GM18858 (cell line): ENCODE measurements at regions not wholly inside any gene's neighbourhood (a gene's known extent, or its start where the extent isn't known, plus 50 kb on each side); places are given as distances from the start of the nearest gene placed in this dataset.

Experiments
- ATAC-seq: cut with Tn5 transposase; IDR thresholded peaks from one replicate; pipeline ENCODE4 v1.9.1; 2021; ENCODE audit not compliant: unreplicated experiment

DNA sequence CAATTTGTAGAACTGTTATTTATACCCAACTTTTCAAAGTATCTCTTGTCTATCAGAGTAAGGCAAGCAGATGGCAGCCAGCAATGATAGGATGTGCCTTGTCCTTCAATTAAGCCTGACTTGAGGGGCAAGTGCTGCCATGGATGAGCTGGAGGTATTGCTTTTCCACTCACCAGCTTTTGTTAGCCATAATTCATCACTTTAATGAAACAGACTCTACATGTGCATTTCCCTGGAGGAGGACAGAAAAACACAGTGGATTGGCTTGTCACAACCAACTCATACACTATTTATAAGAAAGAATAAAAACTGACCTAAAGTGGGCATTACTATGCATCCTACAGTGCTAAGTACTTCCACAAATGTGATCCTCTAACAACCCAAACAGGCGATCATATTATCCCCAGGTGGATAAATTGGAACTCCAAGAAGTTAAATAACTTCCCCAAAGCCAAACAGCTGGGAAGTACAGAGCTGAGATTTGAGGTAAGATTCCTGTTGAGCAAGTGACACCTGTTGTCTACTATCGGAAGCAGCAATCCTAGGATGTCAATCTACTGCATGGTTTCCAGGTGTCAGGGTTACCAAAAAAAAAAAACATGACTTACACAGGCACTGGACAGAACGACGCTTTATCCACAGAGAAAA, 73.9 kb upstream of the NRSN1 start:
- no peak for ATAC-seq

- no peak for ATAC-seq
Observed at GRCh38 chr6:24052590-24052961, 73.4 kb upstream of the NRSN1 start.

- ATAC-seq, result no peak
Observed at GRCh38 chr6:24053057-24053456, 73.0 kb upstream of the NRSN1 start.

- ATAC-seq, result no peak
Observed at GRCh38 chr6:24054388-24054787, 71.6 kb upstream of the NRSN1 start.

DNA sequence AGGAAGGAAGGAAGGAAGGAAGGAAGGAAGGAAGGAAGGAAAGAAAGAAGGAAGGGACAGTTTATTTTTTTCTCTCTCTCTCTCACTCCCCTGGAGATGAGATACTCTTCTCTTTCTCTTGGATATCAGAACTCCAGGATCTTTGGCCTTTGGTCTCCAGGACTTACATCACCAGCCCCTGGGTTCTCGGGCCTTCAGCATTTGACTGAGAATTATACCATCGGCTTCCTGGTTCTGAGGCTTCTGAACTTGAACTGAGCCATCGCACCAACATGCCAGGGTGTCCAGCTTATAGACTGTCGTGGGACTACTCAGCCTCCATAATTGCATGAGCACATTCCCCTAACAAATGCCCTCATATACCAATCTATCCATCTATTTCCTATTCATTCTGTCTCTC, 69.4 kb upstream of the NRSN1 start:
- ATAC-seq, result no peak

DNA sequence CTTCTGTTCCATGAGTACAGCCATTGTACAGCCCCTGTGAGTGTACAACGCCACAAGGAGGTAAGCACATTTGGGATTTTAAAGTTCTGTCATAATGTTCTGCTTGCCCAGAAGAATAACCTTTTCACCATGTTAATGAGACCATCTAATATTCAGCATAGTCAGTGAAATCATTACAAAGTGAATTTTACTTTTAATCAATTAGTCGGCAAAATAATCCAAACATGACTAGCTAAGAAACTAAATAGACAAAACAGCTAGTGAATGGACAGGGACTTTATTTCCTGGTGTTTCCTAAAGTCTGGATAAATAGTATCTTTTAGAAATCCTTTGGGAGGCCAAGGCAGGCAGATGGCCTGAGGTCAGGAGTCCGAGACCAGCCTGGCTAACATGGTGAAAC, 69.0 kb upstream of the NRSN1 start:
- no peak for ATAC-seq

GRCh38 chr6:24060982-24061754, 64.8 kb upstream of the NRSN1 start:
- ATAC-seq, result peak; percentile 97

DNA sequence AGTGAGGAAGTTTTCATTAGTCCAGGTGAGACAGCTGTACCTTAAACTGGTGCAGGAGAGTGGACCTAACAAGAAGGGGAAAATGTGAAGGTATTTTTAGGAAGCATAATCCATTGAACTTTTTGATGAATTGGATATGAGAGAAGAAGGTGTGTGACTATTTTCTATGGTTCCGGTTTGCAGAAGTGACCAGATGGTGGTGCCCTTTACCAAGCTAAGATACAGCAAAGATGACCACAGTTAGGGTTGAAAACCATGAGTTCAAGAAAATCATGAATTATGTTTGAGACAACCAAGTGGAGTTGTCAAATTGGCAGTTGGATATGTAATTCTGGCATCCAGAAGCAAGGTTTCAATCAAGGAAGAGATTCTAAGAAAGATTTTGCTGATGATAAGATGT, 61.9 kb upstream of the NRSN1 start:
- no peak for ATAC-seq

- ATAC-seq, result no peak
Observed at GRCh38 chr6:24064832-24065231, 61.2 kb upstream of the NRSN1 start.

GRCh38 chr6:24069526-24069925, 56.5 kb upstream of the NRSN1 start:
- ATAC-seq, result no peak

DNA sequence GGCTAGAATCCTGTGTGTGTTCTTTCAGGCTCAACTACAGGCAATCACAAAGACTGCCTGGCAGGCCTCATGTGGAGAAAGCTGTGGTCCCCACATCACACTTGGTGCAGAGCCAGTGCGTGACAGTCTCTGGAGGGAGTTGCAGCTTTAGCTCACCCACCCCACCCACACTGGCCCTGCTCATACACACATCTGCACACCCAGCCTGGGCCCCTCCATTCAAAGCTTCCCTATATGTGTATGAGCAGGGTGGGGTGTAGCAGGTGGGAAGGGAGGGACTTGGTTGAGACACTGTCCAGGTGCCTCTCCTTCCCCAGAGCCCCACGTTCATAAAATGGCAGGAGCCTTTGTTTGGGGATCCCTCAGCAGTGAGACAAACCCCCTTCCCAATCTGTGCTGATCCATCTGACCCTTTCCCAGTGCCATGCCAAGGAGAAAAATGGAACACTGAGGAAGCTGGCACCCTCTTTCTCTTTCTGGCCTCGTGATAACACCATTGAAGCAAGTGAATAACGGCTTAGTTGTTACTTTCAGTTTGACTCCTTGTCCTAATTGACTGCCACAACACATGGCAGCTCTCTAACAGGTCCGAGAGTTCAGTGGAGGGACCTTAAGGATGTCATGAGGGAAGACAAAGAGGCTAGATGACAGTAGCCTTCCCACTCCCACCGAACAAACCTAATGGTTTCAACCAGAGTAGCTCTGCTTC, 53.8 kb upstream of the NRSN1 start:
- no peak for ATAC-seq

DNA sequence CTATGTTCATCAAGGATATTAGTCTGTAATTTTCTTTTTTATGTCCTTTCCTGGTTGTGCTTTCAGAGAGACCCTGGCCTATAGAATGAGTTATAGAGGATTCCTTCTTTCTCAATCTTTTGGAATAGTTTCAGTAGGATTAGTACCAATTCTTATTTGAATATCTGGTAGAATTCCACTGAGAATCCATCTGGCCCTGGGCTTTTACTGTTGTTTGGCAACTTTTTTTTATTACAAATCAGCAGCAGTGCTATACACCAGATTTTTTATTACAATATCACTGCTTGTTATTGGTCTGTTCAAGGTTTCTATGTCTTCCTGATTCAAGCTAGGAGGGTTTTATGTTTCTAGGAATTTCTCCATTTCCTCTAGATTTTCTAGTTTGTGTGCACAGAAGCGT, 50.0 kb upstream of the NRSN1 start:
- no peak for ATAC-seq
